AG04449 (cell line): ENCODE measurements at regions not wholly inside any gene's neighbourhood (a gene's known extent, or its start where the extent isn't known, plus 50 kb on each side); places are given as distances from the start of the nearest gene placed in this dataset.

ENCODE experiments used
- CTCF ChIA-PET: fragments of 350-600 bp; formaldehyde crosslinking; extraction: SDS; loops from one replicate; lab custom pipeline; 2021; ENCODE audit warnings: antibody characterized with exemption; lab: Yijun Ruan, JAX
- POLR2A ChIA-PET: fragments of 400-600, 350-600 bp; formaldehyde crosslinking; extraction: SDS; loops from one replicate; lab custom pipeline; 2020; ENCODE audit warnings: antibody characterized with exemption, inconsistent platforms; lab: Yijun Ruan, JAX
- DNase-seq: peaks from one replicate; pipeline ENCODE4 v3.0.0-alpha.2; 2010; ENCODE audit warnings: low read depth, low spot score
- H3K4me3 ChIP-seq: 2 replicates; pipeline ENCODE4 v1.5.1; 2011; ENCODE audit warnings: low read depth, mild to moderate bottlenecking, control low read depth, low read length
- CTCF ChIP-seq: IDR thresholded peaks from one replicate; pipeline ENCODE4 v1.5.1; 2011; ENCODE audit warnings: mild to moderate bottlenecking, moderate library complexity, low read length, control low read depth, inconsistent platforms; ENCODE audit not compliant: insufficient read depth; ENCODE audit errors: missing control alignments

GRCh38 chr4:155026715-155027114 lies 181.7 kb upstream of the NPY2R start:
- ChIA-PET CTCF (no interaction called here), POLR2A (no interaction called here)
- H3K4me3 ChIP-seq = no peak overlapping the region
- DNase-seq = no peak
- TF ChIP-seq CTCF = no peak

- TF ChIP-seq CTCF = no peak
- no peak for DNase-seq
- CTCF ChIA-PET = no interaction called here
- POLR2A ChIA-PET = no interaction called here
- H3K4me3 ChIP-seq = no peak overlapping the region
These were observed 175.8 kb upstream of the NPY2R start for GRCh38 chr4:155032521-155033229.

GRCh38 chr4:155033604-155034003 lies 174.8 kb upstream of the NPY2R start:
- DNase-seq = no peak
- TF ChIP-seq CTCF = no peak
- ChIA-PET POLR2A (no interaction called here), CTCF (no interaction called here)
- no peak overlapping the region for H3K4me3 ChIP-seq

- no peak for DNase-seq
- no peak overlapping the region for H3K4me3 ChIP-seq
- no peak for TF ChIP-seq CTCF
- ChIA-PET POLR2A (no interaction called here), CTCF (no interaction called here)
These were observed 171.4 kb upstream of the NPY2R start for GRCh38 chr4:155037031-155037430.

GRCh38 chr4:155038459-155038858 lies 170.0 kb upstream of the NPY2R start:
- ChIA-PET POLR2A (no interaction called here), CTCF (no interaction called here)
- TF ChIP-seq CTCF = no peak
- no peak for DNase-seq
- no peak overlapping the region for H3K4me3 ChIP-seq

GRCh38 chr4:155039162-155039561 lies 169.3 kb upstream of the NPY2R start:
- ChIA-PET POLR2A (no interaction called here), CTCF (no interaction called here)
- no peak overlapping the region for H3K4me3 ChIP-seq
- no peak for TF ChIP-seq CTCF
- no peak for DNase-seq
